ENCODE measurements at regions not wholly inside any gene's neighbourhood (a gene's known extent, or its start where the extent isn't known, plus 50 kb on each side); places are given as distances from the start of the nearest gene placed in this dataset.

- TF ChIP-seq BHLHE40 (IDR thresholded peaks at IDR 0.05; ENCODE audit: low read length) (no peak), ZNF343 (CRISPR knock-in tag; IDR thresholded peaks at IDR 0.05) (no peak), MTF2 (CRISPR knock-in tag; IDR thresholded peaks at IDR 0.05; ENCODE audit: borderline replicate concordance) (no peak)
Observed at GRCh38 chr10:110376767-110377160, 72.0 kb upstream of the SMNDC1 start.

Data from HepG2 (cell line).